ENCODE measurements at regions not wholly inside any gene's neighbourhood (a gene's known extent, or its start where the extent isn't known, plus 50 kb on each side); places are given as distances from the start of the nearest gene placed in this dataset.

DNA sequence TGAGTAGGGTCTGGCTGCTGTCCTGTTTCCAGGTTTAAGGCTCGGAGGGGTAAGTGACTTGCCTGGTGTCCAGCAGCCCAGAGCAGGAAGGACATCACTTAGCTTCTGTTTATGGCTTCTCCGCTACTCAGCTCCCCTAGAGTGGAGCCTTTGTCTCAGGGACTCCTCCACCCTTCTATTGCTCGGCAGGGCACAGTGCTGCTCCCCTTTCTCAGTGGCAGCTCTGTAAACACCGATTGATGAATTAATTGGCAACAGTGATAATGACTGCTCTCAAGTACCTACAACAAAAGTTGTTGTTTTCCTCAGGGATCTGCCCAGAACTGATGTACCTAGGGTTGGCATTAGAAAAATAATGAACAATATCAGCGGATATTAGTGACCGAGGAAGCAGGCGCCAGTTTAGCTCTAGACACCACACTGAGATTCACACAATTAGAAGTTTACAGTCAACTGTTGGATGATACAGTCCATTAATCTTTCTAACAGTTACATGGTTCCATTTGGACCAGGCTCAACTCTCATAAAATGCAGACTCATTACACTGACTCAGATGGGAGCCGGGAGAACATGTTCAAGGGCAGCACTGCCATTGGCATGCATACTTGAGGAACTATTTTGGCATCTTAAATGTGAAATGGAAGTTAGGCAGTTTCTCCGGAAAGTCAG is 265.7 kb downstream of the MTX2 start:
- DNase-seq (ENCODE audit: low spot score): no peak
- ChIA-PET CTCF (no interaction called here), POLR2A (ENCODE audit: low non-redundant PET) (no interaction called here)
- H3K27ac ChIP-seq: peak overlapping the region; percentile 80
- TF ChIP-seq CTCF (conservative IDR thresholded peaks at IDR 0.05; ENCODE audit: low read depth): no peak

- POLR2A ChIA-PET (ENCODE audit: low non-redundant PET): no interaction called here
- no peak for TF ChIP-seq CTCF (conservative IDR thresholded peaks at IDR 0.05; ENCODE audit: low read depth)
- no peak overlapping the region; the same call in 1 of the 2 replicates for H3K27ac ChIP-seq
- CTCF ChIA-PET: no interaction called here
- DNase-seq (ENCODE audit: low spot score): no peak
These were observed 266.3 kb downstream of the MTX2 start for GRCh38 chr2:176535467-176536113.

- POLR2A ChIA-PET (ENCODE audit: low non-redundant PET): no interaction called here
- peak overlapping the region; percentile 77 for H3K27ac ChIP-seq
- no peak for TF ChIP-seq CTCF (conservative IDR thresholded peaks at IDR 0.05; ENCODE audit: low read depth)
- CTCF ChIA-PET: interaction anchor here (1.2 kb wide), 1 partner anchor 18 kb away, joined by 4 read pairs; no protein-coding TSS in a partner anchor
- DNase-seq (ENCODE audit: low spot score): no peak
These were observed 267.3 kb downstream of the MTX2 start for GRCh38 chr2:176536439-176537133.

- POLR2A ChIA-PET (ENCODE audit: low non-redundant PET): no interaction called here
These were observed 268.7 kb downstream of the MTX2 start for GRCh38 chr2:176537932-176538331.

GRCh38 chr2:176540995-176541394 is 271.8 kb downstream of the MTX2 start:
- DNase-seq (ENCODE audit: low spot score): no peak
- ChIA-PET POLR2A (ENCODE audit: low non-redundant PET) (no interaction called here), CTCF (no interaction called here)
- no peak overlapping the region for H3K27ac ChIP-seq
- no peak for TF ChIP-seq CTCF (conservative IDR thresholded peaks at IDR 0.05; ENCODE audit: low read depth)

More at GRCh38 chr2:176537932-176538331, 268.7 kb downstream of the MTX2 start:
- no peak for DNase-seq (ENCODE audit: low spot score)
- CTCF ChIA-PET: no interaction called here
- H3K27ac ChIP-seq: no peak overlapping the region
- no peak for TF ChIP-seq CTCF (conservative IDR thresholded peaks at IDR 0.05; ENCODE audit: low read depth)

GRCh38 chr2:176542476-176542875 is 273.2 kb downstream of the MTX2 start:
- no peak for TF ChIP-seq CTCF (conservative IDR thresholded peaks at IDR 0.05; ENCODE audit: low read depth)
- CTCF ChIA-PET: no interaction called here
- no peak for DNase-seq (ENCODE audit: low spot score)
- H3K27ac ChIP-seq: no peak overlapping the region
- POLR2A ChIA-PET (ENCODE audit: low non-redundant PET): no interaction called here

Measured in RWPE1 (cell line).